ENCODE measurements at regions not wholly inside any gene's neighbourhood (a gene's known extent, or its start where the extent isn't known, plus 50 kb on each side); places are given as distances from the start of the nearest gene placed in this dataset.

DNA sequence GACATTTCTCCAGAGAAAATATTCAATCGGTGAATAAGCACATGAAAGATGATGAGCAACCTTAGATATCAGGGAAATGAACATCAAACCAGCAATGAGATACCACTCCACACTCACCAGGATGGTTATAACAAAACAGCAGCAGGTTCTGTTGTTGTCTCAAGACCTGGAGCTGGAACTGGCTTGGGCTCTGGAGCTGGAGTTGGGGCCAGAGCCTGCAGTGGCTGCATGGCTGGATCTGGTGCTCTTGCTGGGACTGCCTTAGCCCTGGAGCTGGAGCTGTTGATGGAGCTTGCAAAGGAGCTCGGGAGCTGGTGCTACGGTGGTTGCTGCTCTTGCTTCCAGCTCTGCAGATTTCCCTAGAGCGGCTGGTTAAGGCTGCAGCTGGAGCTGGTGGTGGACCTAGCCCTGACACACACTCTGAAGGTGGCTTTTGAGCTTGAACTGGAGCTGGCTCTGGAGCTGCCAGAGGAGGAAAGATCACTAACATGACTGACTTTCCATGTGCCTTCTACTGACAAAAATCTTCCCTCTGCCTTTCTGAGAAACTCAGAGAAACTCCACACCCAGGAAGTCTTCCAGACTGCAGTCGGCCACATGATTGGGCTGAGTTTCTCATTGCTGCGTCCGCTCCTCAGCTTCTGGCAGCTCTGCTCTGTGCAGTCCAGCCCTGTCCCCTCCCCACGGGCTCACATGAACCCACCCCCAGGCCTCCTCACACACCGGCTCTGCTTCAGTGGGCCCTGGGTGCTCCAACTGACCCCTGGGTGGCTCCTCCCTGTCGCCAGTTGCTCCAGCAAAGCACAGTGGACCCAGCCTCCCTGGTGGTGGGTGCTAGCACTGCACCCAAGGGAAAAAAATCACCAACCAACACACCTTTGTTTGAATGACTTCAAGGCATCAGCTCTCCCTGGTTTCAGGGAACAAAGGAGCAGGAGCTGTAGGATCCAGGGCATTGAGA is 139.1 kb upstream of the FMN2 start:
- Histone ChIP-seq H4K8ac (ENCODE audit: extremely low read depth, insufficient read depth, low read length) (no peak overlapping the region; the same call in none of the 2 replicates), H3K79me1 (ENCODE audit: low read depth, low read length) (no peaks in the 10 kb centered on the region), H3K27me3 (replicated peaks in 1 of 4; ENCODE audit: control insufficient read depth in 3 of 4, extremely low read depth in 1 of 4, insufficient read depth in 3 of 4, low read length in 3 of 4) (no peaks in the 10 kb centered on the region), H3K4ac (replicated peaks; ENCODE audit: insufficient read length, low read depth, low read length) (no peak overlapping the region), H3K14ac (ENCODE audit: insufficient read length) (no peak overlapping the region), H4K91ac (replicated peaks; ENCODE audit: insufficient read length, low read length) (no peak overlapping the region), H3K18ac (ENCODE audit: extremely low read depth, low read length) (no peak overlapping the region), H3K36me3 (ENCODE audit: control insufficient read depth in 2 of 4, insufficient read depth in 4 of 4, low read length in 3 of 4) (no peaks in the 10 kb centered on the region), H4K20me1 (replicated peaks in 1 of 2; ENCODE audit: control insufficient read depth in 1 of 2, insufficient read depth in 2 of 2, low read length in 2 of 2) (no peaks in the 10 kb centered on the region), H2BK120ac (replicated peaks; ENCODE audit: low read depth, low read length) (no peak overlapping the region), H2BK15ac (ENCODE audit: low read length) (no peak overlapping the region), H3K4me3 (ENCODE audit: extremely low read depth in 1 of 4, insufficient read depth in 2 of 4, low read depth in 3 of 4, low read length in 4 of 4) (no peak overlapping the region), H3K9ac (replicated peaks in 1 of 4; ENCODE audit: extremely low read depth in 1 of 4, low read depth in 3 of 4, low read length in 3 of 4) (no peak overlapping the region), H2BK5ac (ENCODE audit: low read depth, low read length) (no peak overlapping the region), H3K9me3 (ENCODE audit: insufficient read depth in 2 of 2, low read depth in 1 of 2, low read length in 1 of 2) (no peaks in the 10 kb centered on the region), H4K5ac (ENCODE audit: insufficient read length, low read depth, low read length) (no peak overlapping the region), H3K4me2 (ENCODE audit: insufficient read depth in 1 of 2, low read depth in 2 of 2, low read length in 2 of 2) (no peak overlapping the region), H3K79me2 (ENCODE audit: control insufficient read depth in 1 of 2, insufficient read depth in 2 of 2, low read length in 2 of 2) (no peaks in the 10 kb centered on the region), H3K27ac (ENCODE audit: low read depth, low read length) (no peak overlapping the region), H2BK20ac (ENCODE audit: low read length) (no peak overlapping the region), H3K4me1 (replicated peaks in 1 of 4; ENCODE audit: control insufficient read depth in 3 of 4, insufficient read depth in 4 of 4, low read length in 3 of 4) (no peaks in the 10 kb centered on the region), H2AFZ (ENCODE audit: low read length) (peak overlapping the region; percentile 3; the same call in 1 of the 2 replicates), H2BK12ac (ENCODE audit: low read depth, low read length) (no peak overlapping the region), H3K56ac (replicated peaks; ENCODE audit: insufficient read length, low read depth, low read length) (no peak overlapping the region), H2AK5ac (ENCODE audit: low read depth, low read length) (no peak overlapping the region), H3K23me2 (ENCODE audit: low read depth, low read length) (no peaks in the 10 kb centered on the region), H3K23ac (ENCODE audit: insufficient read length) (no peak overlapping the region)
- FAIRE-seq (no peak), DNase-seq (ENCODE audit: low read depth in 1 of 2, low spot score in 2 of 2) (peak in 1 of 2 experiments; percentile 78)
- CTCF ChIA-PET (ENCODE audit: partially characterized antibody), result interaction anchor here (0.6 to 6.7 kb wide), 49 partner anchors 11 to 1603 kb away, joined by 3 to 131 read pairs (median 4); no protein-coding TSS in a partner anchor
- WGBS, 2 experiments (ENCODE audit: extremely low coverage in 1 of 2, insufficient coverage in 1 of 2, insufficient read length in 1 of 2, insufficient replicate concordance in 2 of 2, low coverage in 1 of 2, low lambda C conversion rate in 2 of 2, missing lambda C conversion rate in 1 of 2), result 89% methylated on average over 9 of the region's 10 CpGs; no CpG with 5 or more reads in 1 of the 2 experiments
- TF ChIP-seq RAD21 (IDR thresholded peaks at IDR 0.05 in 1 of 2, conservative IDR thresholded peaks at IDR 0.05 in 1 of 2; ENCODE audit: low read depth in 2 of 2, low read length in 2 of 2) (peak; percentile 18 to 36; a peak in 3 of 4 replicates), TCF12 (IDR thresholded peaks at IDR 0.05; ENCODE audit: low read depth, low read length) (no peak)
- TF ChIP-seq, protein P1, sequence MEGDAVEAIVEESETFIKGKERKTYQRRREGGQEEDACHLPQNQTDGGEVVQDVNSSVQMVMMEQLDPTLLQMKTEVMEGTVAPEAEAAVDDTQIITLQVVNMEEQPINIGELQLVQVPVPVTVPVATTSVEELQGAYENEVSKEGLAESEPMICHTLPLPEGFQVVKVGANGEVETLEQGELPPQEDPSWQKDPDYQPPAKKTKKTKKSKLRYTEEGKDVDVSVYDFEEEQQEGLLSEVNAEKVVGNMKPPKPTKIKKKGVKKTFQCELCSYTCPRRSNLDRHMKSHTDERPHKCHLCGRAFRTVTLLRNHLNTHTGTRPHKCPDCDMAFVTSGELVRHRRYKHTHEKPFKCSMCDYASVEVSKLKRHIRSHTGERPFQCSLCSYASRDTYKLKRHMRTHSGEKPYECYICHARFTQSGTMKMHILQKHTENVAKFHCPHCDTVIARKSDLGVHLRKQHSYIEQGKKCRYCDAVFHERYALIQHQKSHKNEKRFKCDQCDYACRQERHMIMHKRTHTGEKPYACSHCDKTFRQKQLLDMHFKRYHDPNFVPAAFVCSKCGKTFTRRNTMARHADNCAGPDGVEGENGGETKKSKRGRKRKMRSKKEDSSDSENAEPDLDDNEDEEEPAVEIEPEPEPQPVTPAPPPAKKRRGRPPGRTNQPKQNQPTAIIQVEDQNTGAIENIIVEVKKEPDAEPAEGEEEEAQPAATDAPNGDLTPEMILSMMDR (IDR thresholded peaks at IDR 0.05; ENCODE audit: control extremely low read depth in 1 of 3, insufficient read depth in 1 of 3, low read depth in 1 of 3, low read length in 3 of 3), result peak; percentile 56 to 62 (median 59)
- POLR2A ChIA-PET (ENCODE audit: partially characterized antibody), result no interaction called here

All from H1 (cell line).